H1 (cell line): ENCODE measurements at regions not wholly inside any gene's neighbourhood (a gene's known extent, or its start where the extent isn't known, plus 50 kb on each side); places are given as distances from the start of the nearest gene placed in this dataset.

Source experiments
- CTCF ChIA-PET: fragments of 300-600 bp; sonication (Branson Sonifier 250); formaldehyde crosslinking; loops from one replicate; lab custom pipeline; 2021; ENCODE audit not compliant: partially characterized antibody; lab: Charles Lee
- POLR2A ChIA-PET: fragments of 300-600 bp; sonication (Branson Sonifier 250); formaldehyde crosslinking; loops from one replicate; lab custom pipeline; 2021; ENCODE audit warnings: inconsistent platforms; ENCODE audit not compliant: partially characterized antibody; lab: Charles Lee
- DNase-seq, 2 experiments: peaks; one replicate each; pipeline versions ENCODE4 v3.0.0 to v3.0.0-alpha.2; 2010 to 2022; ENCODE audit warnings: low spot score in 2 of 2, low read depth in 1 of 2, mixed read lengths in 1 of 2
- FAIRE-seq: peaks from 2 replicates; lab custom pipeline; 2011; peaks lifted over from hg19 to GRCh38; lab: Jason Lieb, UNC
- H2AFZ ChIP-seq: 2 replicates; pipeline ENCODE4 v1.8.1; 2012; ENCODE audit warnings: low read length, inconsistent platforms
- H2AK5ac ChIP-seq: 2 replicates; pipeline ENCODE4 v1.6.1; 2013; ENCODE audit warnings: low read depth, low read length
- H2BK120ac ChIP-seq: replicated peaks from 2 replicates; pipeline ENCODE3; 2013; ENCODE audit warnings: low read depth, low read length, inconsistent platforms
- H2BK12ac ChIP-seq: 2 replicates; pipeline ENCODE4 v1.6.1; 2013; ENCODE audit warnings: low read depth, low read length
- H2BK15ac ChIP-seq: 2 replicates; pipeline ENCODE4 v1.6.1; 2013; ENCODE audit warnings: low read length
- H2BK20ac ChIP-seq: 2 replicates; pipeline ENCODE4 v1.6.1; 2013; ENCODE audit warnings: low read length
- H2BK5ac ChIP-seq: 2 replicates; pipeline ENCODE4 v1.6.1; 2013; ENCODE audit warnings: low read depth, low read length
- H3K14ac ChIP-seq: 2 replicates; pipeline ENCODE4 v1.6.1; 2013; ENCODE audit warnings: inconsistent platforms; ENCODE audit not compliant: insufficient read length
- H3K18ac ChIP-seq: 2 replicates; pipeline ENCODE4 v1.6.1; 2013; ENCODE audit warnings: low read length; ENCODE audit errors: extremely low read depth
- H3K23ac ChIP-seq: 2 replicates; pipeline ENCODE4 v1.6.1; 2013; ENCODE audit warnings: inconsistent platforms; ENCODE audit not compliant: insufficient read length
- H3K23me2 ChIP-seq: 2 replicates; pipeline ENCODE4 v1.6.1; 2013; ENCODE audit warnings: low read depth, low read length
- H3K27ac ChIP-seq: 2 replicates; pipeline ENCODE4 v1.6.1; 2011; ENCODE audit warnings: low read depth, low read length, inconsistent platforms
- H3K27me3 ChIP-seq, 4 experiments: replicated peaks in 1 of 4; 1 replicate in 1 of 4; 2 replicates in 3 of 4; pipeline versions ENCODE4 v1.6.1 to v1.8.1; 2011 to 2013; ENCODE audit warnings: low read length in 3 of 4, mild to moderate bottlenecking in 3 of 4, inconsistent platforms in 2 of 4, mixed read lengths in 2 of 4, moderate library complexity in 1 of 4; ENCODE audit not compliant: control insufficient read depth in 3 of 4, insufficient read depth in 3 of 4; ENCODE audit errors: extremely low read depth in 1 of 4
- H3K36me3 ChIP-seq, 4 experiments: 2 replicates each; pipeline versions ENCODE4 v1.6.1 to v1.8.1; 2011 to 2013; ENCODE audit warnings: mild to moderate bottlenecking in 4 of 4, low read length in 3 of 4, moderate library complexity in 2 of 4, control low read depth in 1 of 4, inconsistent platforms in 1 of 4; ENCODE audit not compliant: insufficient read depth in 4 of 4, control insufficient read depth in 2 of 4
- H3K4ac ChIP-seq: replicated peaks from 2 replicates; pipeline ENCODE3; 2013; ENCODE audit warnings: low read length, low read depth, mixed read lengths, inconsistent platforms; ENCODE audit not compliant: insufficient read length
- H3K4me1 ChIP-seq, 4 experiments: replicated peaks in 1 of 4; 1 replicate in 1 of 4; 2 replicates in 3 of 4; pipeline versions ENCODE4 v1.6.1 to v1.8.1; 2011 to 2013; ENCODE audit warnings: low read length in 3 of 4, inconsistent platforms in 2 of 4, mixed read lengths in 1 of 4; ENCODE audit not compliant: insufficient read depth in 4 of 4, control insufficient read depth in 3 of 4
- H3K4me2 ChIP-seq, 2 experiments: 2 replicates each; pipeline versions ENCODE4 v1.6.1 to v1.8.1; 2011 to 2013; ENCODE audit warnings: low read depth in 2 of 2, low read length in 2 of 2, control low read depth in 1 of 2, inconsistent platforms in 1 of 2, mild to moderate bottlenecking in 1 of 2; ENCODE audit not compliant: insufficient read depth in 1 of 2
- H3K4me3 ChIP-seq, 4 experiments: fragments of 200-600, 300-600 bp in 1 of 4; sonication (generic), shearing (Covaris generic), sonication (Bioruptor Twin) in 1 of 4; 2 replicates each; pipeline versions ENCODE4 v1.5.1 to v1.8.1; 2011 to 2016; ENCODE audit warnings: low read length in 4 of 4, low read depth in 3 of 4, control low read depth in 2 of 4, inconsistent platforms in 2 of 4, mild to moderate bottlenecking in 2 of 4, mixed read lengths in 1 of 4, moderate library complexity in 1 of 4; ENCODE audit not compliant: insufficient read depth in 2 of 4; ENCODE audit errors: extremely low read depth in 1 of 4
- H3K56ac ChIP-seq: replicated peaks from 2 replicates; pipeline ENCODE3; 2013; ENCODE audit warnings: low read depth, mild to moderate bottlenecking, mixed read lengths, low read length, inconsistent platforms; ENCODE audit not compliant: insufficient read length
- H3K79me1 ChIP-seq: 2 replicates; pipeline ENCODE4 v1.6.1; 2013; ENCODE audit warnings: low read depth, low read length, control low read depth
- H3K79me2 ChIP-seq, 2 experiments: 2 replicates each; pipeline versions ENCODE4 v1.6.1 to v1.8.1; 2012 to 2013; ENCODE audit warnings: low read length in 2 of 2, mild to moderate bottlenecking in 2 of 2, inconsistent platforms in 1 of 2; ENCODE audit not compliant: insufficient read depth in 2 of 2, control insufficient read depth in 1 of 2
- H3K9ac ChIP-seq, 4 experiments: replicated peaks in 1 of 4; 1 replicate in 1 of 4; 2 replicates in 3 of 4; pipeline versions ENCODE4 v1.6.1 to v1.8.1; 2011 to 2013; ENCODE audit warnings: low read depth in 3 of 4, low read length in 3 of 4, control low read depth in 2 of 4, mild to moderate bottlenecking in 2 of 4, moderate library complexity in 2 of 4, inconsistent platforms in 1 of 4; ENCODE audit errors: extremely low read depth in 1 of 4
- H3K9me3 ChIP-seq, 2 experiments: 2 replicates each; pipeline versions ENCODE4 v1.6.1 to v1.8.1; 2012 to 2013; ENCODE audit warnings: mild to moderate bottlenecking in 2 of 2, moderate library complexity in 2 of 2, control low read depth in 1 of 2, inconsistent platforms in 1 of 2, low read depth in 1 of 2, low read length in 1 of 2, mixed read lengths in 1 of 2; ENCODE audit not compliant: insufficient read depth in 2 of 2
- H4K20me1 ChIP-seq, 2 experiments: replicated peaks in 1 of 2; 2 replicates each; pipeline versions ENCODE3 to v1.8.1; 2011 to 2013; ENCODE audit warnings: inconsistent platforms in 2 of 2, low read length in 2 of 2, mild to moderate bottlenecking in 1 of 2; ENCODE audit not compliant: insufficient read depth in 2 of 2, control insufficient read depth in 1 of 2
- H4K5ac ChIP-seq: 2 replicates; pipeline ENCODE4 v1.6.1; 2013; ENCODE audit warnings: low read length, low read depth, mixed read lengths, inconsistent platforms; ENCODE audit not compliant: insufficient read length
- H4K8ac ChIP-seq: 2 replicates; pipeline ENCODE4 v1.8.0; 2013; ENCODE audit warnings: mild to moderate bottlenecking, moderate library complexity, low read length, inconsistent platforms; ENCODE audit not compliant: insufficient read depth; ENCODE audit errors: extremely low read depth
- H4K91ac ChIP-seq: replicated peaks from 2 replicates; pipeline ENCODE3; 2013; ENCODE audit warnings: low read length, mixed read lengths, inconsistent platforms; ENCODE audit not compliant: insufficient read length
- ASH2L ChIP-seq: fragments of 200-600, 300-600 bp; sonication (generic); IDR thresholded peaks from one replicate; pipeline ENCODE4 v1.7.1; 2017; ENCODE audit warnings: low read length
- CBX8 ChIP-seq: fragments of 300-800, 300-1000 bp; sonication (generic); IDR thresholded peaks from 2 replicates; pipeline ENCODE4 v1.7.1; 2016; ENCODE audit warnings: low read depth, low read length, borderline replicate concordance
- CHD1 ChIP-seq: IDR thresholded peaks from 2 replicates; pipeline ENCODE4 v1.6.1; 2012; ENCODE audit warnings: low read depth, low read length, improper control_type of control experiment
- CHD2 ChIP-seq: IDR thresholded peaks from 2 replicates; pipeline ENCODE4 v1.6.1; 2012; ENCODE audit warnings: low read length, improper control_type of control experiment
- CTCF ChIP-seq, 3 experiments: IDR thresholded peaks; 1 replicate in 2 of 3; 2 replicates in 1 of 3; pipeline versions ENCODE4 v1.5.1 to v1.6.1; 2011; ENCODE audit warnings: low read length in 3 of 3, mild to moderate bottlenecking in 3 of 3, inconsistent platforms in 2 of 3, low read depth in 1 of 3, moderate library complexity in 1 of 3; ENCODE audit not compliant: insufficient read depth in 1 of 3; ENCODE audit errors: control extremely low read depth in 1 of 3
- EP300 ChIP-seq, 2 experiments: IDR thresholded peaks; 1 replicate in 1 of 2; 2 replicates in 1 of 2; pipeline ENCODE4 v1.6.1; 2011 to 2012; ENCODE audit warnings: low read depth in 2 of 2, low read length in 2 of 2, mild to moderate bottlenecking in 2 of 2, borderline replicate concordance in 1 of 2, inconsistent platforms in 1 of 2, moderate library complexity in 1 of 2
- FOSL1 ChIP-seq: IDR thresholded peaks from 2 replicates; pipeline ENCODE4 v1.6.1; 2011; ENCODE audit warnings: mild to moderate bottlenecking, low read depth, low read length, moderate library complexity; ENCODE audit not compliant: insufficient read depth
- KDM4A ChIP-seq: IDR thresholded peaks from one replicate; pipeline ENCODE4 v1.7.1; 2012; ENCODE audit warnings: low read depth, mild to moderate bottlenecking, moderate library complexity, low read length, inconsistent platforms; ENCODE audit not compliant: severe bottlenecking
- POU5F1 ChIP-seq: IDR thresholded peaks from 2 replicates; pipeline ENCODE4 v1.6.1; 2011; ENCODE audit warnings: low read depth, mild to moderate bottlenecking, low read length, moderate library complexity
- RXRA ChIP-seq: IDR thresholded peaks from 2 replicates; pipeline ENCODE4 v1.6.1; 2011; ENCODE audit warnings: low read depth, mild to moderate bottlenecking, low read length, moderate library complexity; ENCODE audit not compliant: insufficient read depth
- SUZ12 ChIP-seq: fragments of 200-600 bp; sonication (generic); IDR thresholded peaks from 2 replicates; pipeline ENCODE4 v1.6.1; 2012; ENCODE audit warnings: mild to moderate bottlenecking, inconsistent platforms, low read length, moderate library complexity, mixed read lengths
- ZNF274 ChIP-seq: IDR thresholded peaks from 2 replicates; pipeline ENCODE4 v1.7.0; 2012; ENCODE audit warnings: low read length, borderline replicate concordance; ENCODE audit errors: extremely low read depth
- WGBS, 2 experiments: shearing (Covaris generic) in 1 of 2; methylation state at CpG; one replicate each; pipeline versions ENCODE4 v1.1.6 to v1.1.7; 2013 to 2015; ENCODE audit warnings: low lambda C conversion rate in 2 of 2, mixed read lengths in 2 of 2, inconsistent platforms in 1 of 2, low coverage in 1 of 2, missing lambda C conversion rate in 1 of 2; ENCODE audit not compliant: insufficient replicate concordance in 2 of 2, insufficient coverage in 1 of 2, insufficient read length in 1 of 2; ENCODE audit errors: extremely low coverage in 1 of 2, missing lambda C conversion rate in 1 of 2; 5-methylcytosine and 5-hydroxymethylcytosine counted together

DNA sequence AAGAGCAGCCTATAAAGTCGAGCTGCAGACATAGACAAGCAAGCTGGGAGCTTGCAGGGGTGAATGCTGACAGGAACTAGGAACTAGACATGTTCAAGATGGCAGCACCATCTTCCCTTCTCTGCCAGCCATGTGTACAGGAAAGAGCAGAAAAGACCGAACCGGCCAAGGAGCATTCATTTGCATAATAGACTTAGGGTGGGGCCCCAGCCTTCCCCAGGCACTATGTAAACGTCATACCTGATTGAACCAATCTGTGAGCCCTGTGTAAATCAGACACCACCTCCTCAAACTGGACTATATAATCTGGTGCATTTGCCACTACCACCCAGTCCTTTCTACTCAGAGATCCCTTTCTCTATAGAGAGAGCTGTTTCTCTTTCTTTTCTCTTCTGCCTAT is 106.9 kb upstream of the FAM3C start:
- Histone ChIP-seq H3K4me2 (no peak overlapping the region), H4K20me1 (no peaks in the 10 kb centered on the region), H2BK15ac (no peak overlapping the region), H4K5ac (no peak overlapping the region), H4K91ac (no peak overlapping the region), H2BK120ac (no peak overlapping the region), H3K14ac (no peak overlapping the region), H2BK5ac (no peak overlapping the region), H4K8ac (no peak overlapping the region), H3K27me3 (no peaks in the 10 kb centered on the region), H3K36me3 (peaks cover 0 to 4% (median 0%) of the 10 kb centered on the region in 4 experiments; a peak in 3 of 8 replicates), H2AK5ac (no peak overlapping the region), H3K18ac (no peak overlapping the region), H3K9ac (no peak overlapping the region), H3K79me2 (no peaks in the 10 kb centered on the region), H3K79me1 (no peaks in the 10 kb centered on the region), H3K4me3 (no peak overlapping the region), H3K56ac (no peak overlapping the region), H3K23ac (no peak overlapping the region), H3K27ac (no peak overlapping the region), H2BK20ac (no peak overlapping the region), H2BK12ac (no peak overlapping the region), H3K4ac (no peak overlapping the region), H3K23me2 (no peaks in the 10 kb centered on the region), H2AFZ (no peak overlapping the region), H3K9me3 (0 out of 4 replicates have a peak, but pooled peaks cover 0 to 3% of the 10 kb centered on the region in 2 experiments), H3K4me1 (peaks cover 0 to 4% (median 0%) of the 10 kb centered on the region in 4 experiments; a peak in 2 of 7 replicates)
- FAIRE-seq (no peak), DNase-seq (no peak)
- CTCF ChIA-PET: interaction anchor here (0.7 to 1.0 kb wide), 2 partner anchors 78 to 136 kb away, joined by 3 read pairs; no protein-coding TSS in a partner anchor
- POLR2A ChIA-PET: no interaction called here
- WGBS, 2 experiments: 87% methylated on average over 4 of the region's 4 CpGs; no CpG with 5 or more reads in 1 of the 2 experiments
- TF ChIP-seq SUZ12 (no peak), ZNF274 (no peak), ASH2L (no peak), CBX8 (no peak), CHD1 (no peak), CTCF (IDR thresholded peaks at IDR 0.05; ENCODE audit: control extremely low read depth in 1 of 3, insufficient read depth in 1 of 3, low read depth in 1 of 3, low read length in 3 of 3) (no peak), POU5F1 (no peak), EP300 (IDR thresholded peaks at IDR 0.05; ENCODE audit: borderline replicate concordance in 1 of 2, low read depth in 2 of 2, low read length in 2 of 2) (no peak), KDM4A (no peak), FOSL1 (no peak), RXRA (no peak), CHD2 (no peak)
